ENCODE measurements at regions not wholly inside any gene's neighbourhood (a gene's known extent, or its start where the extent isn't known, plus 50 kb on each side); places are given as distances from the start of the nearest gene placed in this dataset.

GRCh38 chr6:95496769-95497426, 80.4 kb upstream of the MANEA start:
- TF ChIP-seq CTCF (IDR thresholded peaks at IDR 0.05; ENCODE audit: low read length) (no peak), EZH2 (IDR thresholded peaks at IDR 0.05; ENCODE audit: borderline replicate concordance, low read length) (no peak)
- Histone ChIP-seq H3F3A (ENCODE audit: insufficient read depth, low read length) (no peaks in the 10 kb centered on the region), H3K27ac (ENCODE audit: low read depth, low read length, poor library complexity, severe bottlenecking) (no peak overlapping the region), H3K4me3 (ENCODE audit: low read depth, low read length, poor library complexity, severe bottlenecking) (no peak overlapping the region), H3K9me3 (ENCODE audit: low read length) (no peaks in the 10 kb centered on the region), H3K9me2 (ENCODE audit: low read depth, low read length) (no peaks in the 10 kb centered on the region), H3K4me1 (ENCODE audit: insufficient read depth, low read length, severe bottlenecking) (no peaks in the 10 kb centered on the region), H3K9ac (ENCODE audit: low read length) (no peak overlapping the region), H3K79me2 (ENCODE audit: insufficient read depth, low read length) (no peaks in the 10 kb centered on the region), H3K4me2 (ENCODE audit: low read length) (no peak overlapping the region), H3K27me3 (ENCODE audit: insufficient read depth, low read length) (no peaks in the 10 kb centered on the region), H4K20me1 (ENCODE audit: insufficient read depth, low read length) (no peaks in the 10 kb centered on the region), H3K36me3 (ENCODE audit: insufficient read depth, low read length) (no peaks in the 10 kb centered on the region), H2AFZ (ENCODE audit: low read length) (no peak overlapping the region)

DNA sequence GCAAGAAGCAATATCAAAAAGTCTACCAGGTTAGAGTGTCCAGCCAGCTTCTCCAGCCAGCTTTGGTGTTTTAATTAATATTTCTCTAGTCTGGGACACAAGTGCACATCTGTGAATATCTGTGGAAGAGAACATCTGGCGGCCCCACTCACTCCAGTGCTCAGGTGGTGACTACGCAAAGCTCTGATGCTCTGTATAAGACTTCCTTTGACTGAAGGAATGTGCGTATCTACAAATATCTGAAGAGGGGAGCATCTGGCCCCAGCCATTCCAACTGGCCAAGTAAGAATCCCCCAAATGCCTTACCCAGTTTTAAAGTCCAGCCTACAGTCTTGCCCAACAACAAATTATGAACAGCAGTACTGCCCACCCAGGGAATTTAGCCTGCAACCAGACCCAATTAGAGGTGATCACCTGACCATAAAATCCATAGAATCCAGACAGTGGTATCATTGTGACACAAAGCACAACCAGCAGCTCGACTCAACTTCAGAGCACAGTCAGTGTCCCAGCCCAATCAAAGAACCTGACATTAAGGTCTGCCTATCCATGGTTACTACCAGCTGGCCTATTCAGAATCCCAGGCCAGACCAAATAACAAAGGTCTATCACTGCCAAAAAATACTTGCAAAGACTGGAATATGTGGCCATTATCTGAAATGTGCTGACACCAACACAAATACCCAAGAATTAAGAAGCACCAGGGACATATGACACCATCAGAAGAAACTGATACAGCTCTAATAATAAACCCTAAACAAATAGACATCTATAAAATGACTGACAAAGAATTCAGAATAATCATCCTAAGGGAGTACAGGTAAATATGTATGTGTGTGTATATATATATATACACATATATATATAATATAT, 76.1 kb upstream of the MANEA start:
- Histone ChIP-seq H3K4me1 (ENCODE audit: insufficient read depth, low read length, severe bottlenecking) (no peaks in the 10 kb centered on the region), H3K79me2 (ENCODE audit: insufficient read depth, low read length) (no peaks in the 10 kb centered on the region), H3K9ac (ENCODE audit: low read length) (no peak overlapping the region), H2AFZ (ENCODE audit: low read length) (no peak overlapping the region), H4K20me1 (ENCODE audit: insufficient read depth, low read length) (no peaks in the 10 kb centered on the region), H3K27me3 (ENCODE audit: insufficient read depth, low read length) (no peaks in the 10 kb centered on the region), H3K4me2 (ENCODE audit: low read length) (no peak overlapping the region), H3K9me2 (ENCODE audit: low read depth, low read length) (no peaks in the 10 kb centered on the region), H3F3A (ENCODE audit: insufficient read depth, low read length) (no peaks in the 10 kb centered on the region), H3K27ac (ENCODE audit: low read depth, low read length, poor library complexity, severe bottlenecking) (no peak overlapping the region), H3K4me3 (ENCODE audit: low read depth, low read length, poor library complexity, severe bottlenecking) (no peak overlapping the region), H3K9me3 (ENCODE audit: low read length) (no peaks in the 10 kb centered on the region), H3K36me3 (ENCODE audit: insufficient read depth, low read length) (no peaks in the 10 kb centered on the region)
- TF ChIP-seq CTCF (IDR thresholded peaks at IDR 0.05; ENCODE audit: low read length) = no peak
- TF ChIP-seq EZH2 (IDR thresholded peaks at IDR 0.05; ENCODE audit: borderline replicate concordance, low read length) = no peak

DNA sequence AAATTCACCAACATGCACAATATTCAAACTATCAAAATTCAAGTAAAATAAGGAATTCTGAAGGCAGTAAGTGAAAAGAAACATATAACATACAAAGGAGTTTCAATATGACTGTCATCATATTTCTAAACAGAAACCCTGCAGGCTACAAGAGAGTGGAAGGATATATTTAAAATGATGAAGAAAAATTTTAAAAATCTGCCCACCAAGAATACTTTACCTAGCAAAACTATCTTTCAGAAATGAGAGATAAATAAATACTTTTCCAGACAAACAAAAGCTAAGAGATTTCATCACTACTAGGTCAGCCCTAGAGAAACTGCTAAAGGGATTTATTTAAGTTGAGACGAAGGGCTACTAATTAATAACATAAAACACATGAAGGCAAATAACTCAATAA, 73.8 kb upstream of the MANEA start:
- Histone ChIP-seq H2AFZ (ENCODE audit: low read length) (no peak overlapping the region), H3K36me3 (ENCODE audit: insufficient read depth, low read length) (no peaks in the 10 kb centered on the region), H3K27ac (ENCODE audit: low read depth, low read length, poor library complexity, severe bottlenecking) (no peak overlapping the region), H3K4me3 (ENCODE audit: low read depth, low read length, poor library complexity, severe bottlenecking) (no peak overlapping the region), H3K9me3 (ENCODE audit: low read length) (no peaks in the 10 kb centered on the region), H3K9me2 (ENCODE audit: low read depth, low read length) (no peaks in the 10 kb centered on the region), H3F3A (ENCODE audit: insufficient read depth, low read length) (no peaks in the 10 kb centered on the region), H3K4me1 (ENCODE audit: insufficient read depth, low read length, severe bottlenecking) (no peaks in the 10 kb centered on the region), H3K79me2 (ENCODE audit: insufficient read depth, low read length) (no peaks in the 10 kb centered on the region), H3K27me3 (ENCODE audit: insufficient read depth, low read length) (no peaks in the 10 kb centered on the region), H3K4me2 (ENCODE audit: low read length) (no peak overlapping the region), H4K20me1 (ENCODE audit: insufficient read depth, low read length) (no peaks in the 10 kb centered on the region), H3K9ac (ENCODE audit: low read length) (no peak overlapping the region)
- no peak for TF ChIP-seq EZH2 (IDR thresholded peaks at IDR 0.05; ENCODE audit: borderline replicate concordance, low read length)
- TF ChIP-seq CTCF (IDR thresholded peaks at IDR 0.05; ENCODE audit: low read length) = no peak
